ENCODE measurements at regions not wholly inside any gene's neighbourhood (a gene's known extent, or its start where the extent isn't known, plus 50 kb on each side); places are given as distances from the start of the nearest gene placed in this dataset.

DNA sequence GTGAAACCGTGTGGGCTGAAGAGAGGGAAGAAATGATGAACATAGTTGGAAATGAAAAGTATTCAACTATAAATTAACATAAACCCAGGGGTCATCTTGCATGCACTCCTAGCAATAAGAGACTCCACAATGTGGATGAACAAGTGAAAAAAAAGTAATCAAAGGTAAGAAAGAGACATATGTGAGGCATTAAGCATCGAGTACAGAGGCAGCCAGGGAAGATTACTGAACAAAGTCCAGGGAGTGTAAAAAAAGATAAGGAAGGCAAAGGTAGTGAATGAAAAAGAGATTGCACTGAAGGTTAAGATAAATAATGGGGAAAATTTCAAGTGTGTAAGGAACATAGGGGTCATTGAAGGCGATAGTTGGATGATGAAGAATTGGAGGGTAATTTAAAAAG, 330.8 kb upstream of the PROX1 start:
- intact Hi-C loops (cut with DNase I) = no loop called here
- no peak for DNase-seq (ENCODE audit: low spot score)

DNA sequence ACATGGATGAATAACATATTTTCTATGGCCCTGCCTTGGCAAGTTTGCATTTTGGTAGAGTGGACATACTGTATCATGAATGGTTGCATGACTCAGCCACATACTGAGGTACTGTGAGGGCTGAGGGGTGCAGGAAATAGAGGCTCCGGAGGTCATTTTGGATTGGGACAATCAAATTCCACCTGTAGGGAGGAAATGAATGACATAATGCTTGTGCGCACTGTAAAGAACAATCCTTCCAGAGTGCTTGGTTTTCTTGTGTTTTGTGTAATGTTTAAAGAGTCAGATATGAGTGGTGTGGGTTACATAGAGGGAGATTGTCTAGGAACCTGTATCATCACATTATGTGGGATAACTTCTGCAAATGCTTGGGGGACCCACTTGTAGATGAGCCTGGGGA, 329.9 kb upstream of the PROX1 start:
- intact Hi-C loops (cut with DNase I) = no loop called here
- DNase-seq (ENCODE audit: low spot score) = no peak

DNA sequence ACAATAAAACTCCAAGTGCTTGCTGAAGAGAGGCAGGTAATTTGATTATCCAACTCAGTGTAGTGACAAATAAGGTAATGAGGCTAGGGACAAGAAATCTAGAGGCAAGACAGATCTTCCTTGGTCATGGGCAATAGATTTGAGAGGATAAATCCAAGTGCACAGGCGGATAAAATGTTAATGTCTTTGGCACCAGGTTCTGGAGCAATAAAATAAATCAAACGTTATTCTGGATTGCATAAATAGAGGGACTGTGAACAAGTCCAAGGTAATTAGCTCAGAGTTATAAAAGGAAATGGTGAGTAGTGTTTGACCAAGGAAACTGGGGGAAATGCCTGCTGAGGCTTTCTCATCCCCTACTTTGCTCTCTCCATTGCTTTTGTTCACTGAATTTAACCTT, 329.3 kb upstream of the PROX1 start:
- intact Hi-C loops (cut with DNase I) = no loop called here
- DNase-seq (ENCODE audit: low spot score) = no peak

DNA sequence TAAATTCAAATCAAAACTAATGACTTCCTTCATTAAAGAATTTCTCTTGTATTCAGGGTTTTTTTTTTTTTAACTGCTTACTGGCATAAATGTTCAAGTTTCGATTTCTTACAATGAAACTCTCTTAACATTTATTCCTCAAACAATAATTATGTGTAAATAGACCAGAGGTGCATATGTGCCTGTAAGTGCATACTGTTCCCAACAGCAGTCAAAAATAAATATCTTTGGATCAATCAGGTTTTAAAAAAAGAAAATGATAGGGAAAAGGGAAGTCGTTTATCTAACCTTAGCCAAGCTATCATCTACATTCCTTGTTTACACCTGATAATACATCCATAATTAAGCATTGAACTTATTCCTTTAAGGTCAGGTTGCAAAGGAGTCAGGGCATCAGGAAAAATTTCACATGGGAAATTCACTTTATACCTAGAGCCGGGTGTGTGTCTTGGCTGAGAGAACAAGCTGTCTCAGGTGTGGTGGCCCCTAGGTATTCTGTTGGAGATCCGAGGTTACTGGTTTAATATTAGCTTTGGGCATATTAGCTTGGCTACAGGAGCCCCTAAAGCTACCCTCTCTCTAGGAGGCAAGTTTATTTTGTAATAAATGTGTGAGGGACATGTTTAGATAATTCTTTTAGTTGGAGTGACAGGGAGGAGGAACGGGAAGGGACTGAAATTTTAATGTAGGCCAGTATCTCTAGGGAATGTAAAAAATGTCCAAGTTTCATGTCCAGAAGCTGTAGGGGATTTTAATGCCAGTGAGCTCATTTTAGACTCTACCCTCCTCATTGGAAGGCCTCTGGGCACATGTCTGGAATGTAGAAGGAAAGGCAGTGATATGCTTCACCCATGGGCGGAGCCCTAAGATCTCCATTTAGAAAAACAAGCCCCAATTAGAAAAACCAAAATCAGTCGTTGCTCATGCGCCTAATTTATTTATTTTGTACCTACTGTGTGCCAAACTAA, 327.9 kb upstream of the PROX1 start:
- intact Hi-C loops (cut with DNase I) = no loop called here
- no peak for DNase-seq (ENCODE audit: low spot score)

DNA sequence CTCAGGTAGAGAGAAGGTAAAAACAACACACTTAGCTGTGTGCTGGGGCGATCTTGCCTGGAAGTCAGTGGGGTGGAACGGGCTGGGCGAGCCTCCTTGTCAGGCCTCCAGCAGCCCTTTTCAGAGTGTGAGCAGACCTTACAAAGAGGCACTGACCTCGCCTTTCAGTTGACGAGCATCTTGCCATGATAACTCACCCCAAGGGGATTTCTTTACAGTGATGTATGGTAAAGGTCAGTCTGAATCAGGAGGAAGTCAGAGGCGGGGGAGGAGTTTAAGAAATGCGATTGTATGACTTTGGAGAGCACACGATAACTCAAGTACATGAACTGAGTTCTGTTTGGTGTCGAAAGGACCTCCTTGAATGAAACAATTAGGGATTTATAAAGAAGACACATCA, 326.5 kb upstream of the PROX1 start:
- DNase-seq (ENCODE audit: low spot score) = no peak
- intact Hi-C loops (cut with DNase I) = no loop called here

DNA sequence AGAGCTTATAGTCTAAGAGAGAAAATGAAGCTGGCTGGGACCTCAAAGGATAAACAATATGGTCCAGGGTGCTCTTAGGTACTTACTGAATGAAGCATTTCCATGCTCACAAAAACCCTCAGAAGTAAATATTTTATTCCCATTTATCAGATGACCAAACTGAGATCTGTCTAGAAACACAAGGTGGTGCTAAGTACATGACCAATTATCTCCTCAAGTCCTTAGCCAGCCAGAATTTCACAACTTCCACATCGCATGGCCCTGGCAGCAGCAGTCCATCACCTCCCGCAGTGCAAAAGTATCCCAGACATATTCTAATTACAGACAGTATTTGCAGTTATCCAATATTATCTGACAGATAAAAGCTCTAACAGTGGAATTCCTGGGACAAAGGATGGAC, 321.7 kb upstream of the PROX1 start:
- DNase-seq (ENCODE audit: low spot score) = no peak
- intact Hi-C loops (cut with DNase I) = no loop called here

DNA sequence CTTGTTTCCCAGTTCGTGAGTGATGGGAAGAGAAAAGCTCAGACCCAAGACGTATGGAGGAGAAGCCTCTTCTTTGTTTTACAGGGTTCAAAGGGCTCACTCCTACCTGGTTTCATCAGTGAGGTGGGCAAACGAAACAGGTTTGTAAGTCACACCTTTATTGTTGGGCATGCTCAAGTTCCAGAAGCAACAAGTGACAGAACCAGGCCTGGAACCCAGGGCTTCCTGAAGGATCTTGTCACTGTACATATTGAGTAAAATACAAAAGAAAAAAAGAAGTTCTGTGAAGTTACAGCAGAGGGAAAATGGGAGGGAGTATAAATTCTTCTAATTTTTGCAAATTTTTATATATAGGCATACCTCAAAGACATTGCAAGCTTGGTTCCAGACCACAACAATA, 320.9 kb upstream of the PROX1 start:
- intact Hi-C loops (cut with DNase I) = no loop called here
- DNase-seq (ENCODE audit: low spot score) = no peak

DNA sequence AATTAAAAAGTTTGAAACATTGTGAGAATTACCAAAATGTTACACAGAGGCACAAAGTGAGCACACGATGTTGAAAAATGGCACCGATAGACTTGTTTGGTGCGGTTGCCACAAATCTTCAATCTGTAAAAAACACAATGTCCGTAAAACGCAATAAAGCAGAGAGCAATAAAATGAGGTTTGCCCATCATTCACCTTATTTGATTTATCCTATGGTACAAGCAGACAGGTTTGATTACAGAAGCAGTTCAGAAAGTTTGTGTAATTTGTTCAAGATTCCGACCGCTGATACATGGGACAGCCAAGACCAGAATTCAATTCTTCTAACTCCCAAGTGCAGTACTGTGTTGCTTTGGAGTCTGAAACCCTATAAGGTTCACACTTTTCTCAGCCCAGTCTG, 318.3 kb upstream of the PROX1 start:
- intact Hi-C loops (cut with DNase I) = no loop called here
- no peak for DNase-seq (ENCODE audit: low spot score)

DNA sequence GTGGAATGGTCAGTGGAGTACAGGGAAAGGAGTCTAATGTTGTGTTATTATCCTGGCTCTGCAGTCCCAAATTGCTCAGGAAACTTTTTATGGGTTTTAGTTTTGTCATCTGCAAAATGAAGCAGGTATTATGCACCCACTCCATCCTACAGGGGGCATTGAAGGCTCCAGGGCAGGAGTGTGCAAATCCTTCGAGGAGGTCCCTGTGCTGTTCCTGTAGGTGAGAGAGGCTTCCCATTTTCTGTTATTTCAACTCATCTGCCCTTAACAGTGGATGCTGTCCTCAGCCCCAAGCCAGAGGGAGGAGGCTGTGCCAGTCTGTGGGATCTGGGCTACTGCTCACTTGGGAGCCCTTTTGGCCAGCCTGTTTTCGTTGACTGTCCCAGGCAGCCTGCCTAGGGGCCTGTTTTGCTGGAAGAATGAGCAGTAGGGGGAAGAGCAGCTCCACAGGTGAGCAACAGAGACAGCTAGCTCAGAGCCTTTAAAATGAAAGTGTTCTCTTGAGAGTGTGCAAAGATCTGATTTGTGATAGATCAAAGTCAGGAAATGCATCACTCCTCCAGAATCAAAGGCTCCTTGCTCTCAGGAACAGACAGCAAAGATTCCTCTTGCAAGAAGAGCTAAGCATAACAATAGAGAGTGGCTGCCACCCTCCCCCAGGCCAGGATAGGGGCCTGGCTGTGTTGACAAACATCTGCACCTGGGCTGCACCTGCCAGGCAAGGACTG, 317.6 kb upstream of the PROX1 start:
- no peak for DNase-seq (ENCODE audit: low spot score)
- intact Hi-C loops (cut with DNase I) = no loop called here

DNA sequence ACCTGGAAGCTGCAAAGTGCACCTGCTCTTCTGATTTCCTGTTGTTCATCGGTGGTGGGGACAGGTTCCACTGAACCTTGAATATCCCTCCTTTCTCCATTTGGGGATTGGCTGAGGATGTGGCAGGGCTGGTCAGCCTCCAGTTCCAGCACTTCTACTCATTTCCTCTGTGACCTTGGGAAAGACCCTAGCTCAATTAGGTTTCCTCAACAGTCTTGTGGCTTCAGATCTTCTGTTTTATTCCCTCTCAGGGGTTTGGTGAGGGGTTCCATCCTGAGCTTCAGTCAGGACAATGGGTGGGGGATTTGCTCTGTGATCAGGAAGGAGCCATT, 317.1 kb upstream of the PROX1 start:
- intact Hi-C loops (cut with DNase I) = no loop called here
- DNase-seq (ENCODE audit: low spot score) = no peak

DNA sequence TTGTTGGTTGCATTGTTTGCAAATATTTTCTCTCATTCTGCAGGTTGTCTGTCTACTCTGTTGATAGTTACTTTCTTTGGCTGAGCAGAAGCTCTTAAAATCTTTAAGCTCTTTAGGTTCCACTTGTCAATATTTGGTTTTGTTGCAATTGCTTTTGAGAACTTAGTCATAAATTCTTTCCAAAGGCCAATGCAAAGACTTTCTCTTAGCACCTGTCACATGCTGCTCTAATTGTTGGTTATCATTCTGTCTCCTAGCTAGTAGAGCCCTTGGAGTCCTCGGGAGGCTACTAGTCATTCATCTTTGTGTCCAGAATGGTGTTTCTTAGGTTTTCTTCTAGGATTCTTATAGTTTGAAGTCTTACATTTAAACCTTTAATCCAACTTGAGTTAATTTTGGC, 312.7 kb upstream of the PROX1 start:
- no peak for DNase-seq (ENCODE audit: low spot score)
- intact Hi-C loops (cut with DNase I) = no loop called here

DNA sequence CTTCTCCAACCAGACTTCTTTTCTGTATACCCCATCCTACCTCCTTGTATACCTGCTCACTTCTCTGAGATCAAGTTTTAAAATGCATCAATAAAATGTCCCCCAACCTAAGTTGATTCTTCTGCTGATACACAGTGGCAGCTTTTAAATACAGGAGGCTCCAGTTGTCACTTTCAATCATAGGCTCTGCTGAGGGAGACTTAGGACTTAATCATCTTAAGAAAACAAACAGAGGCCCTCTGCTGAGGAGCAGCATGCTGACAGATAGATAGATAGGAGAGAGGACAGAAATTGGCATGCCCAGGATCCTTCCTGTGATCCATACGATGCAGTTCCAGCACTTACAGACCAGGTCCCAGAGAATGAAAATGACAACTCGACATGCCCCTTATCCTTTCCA, 311.0 kb upstream of the PROX1 start:
- intact Hi-C loops (cut with DNase I) = no loop called here

DNA sequence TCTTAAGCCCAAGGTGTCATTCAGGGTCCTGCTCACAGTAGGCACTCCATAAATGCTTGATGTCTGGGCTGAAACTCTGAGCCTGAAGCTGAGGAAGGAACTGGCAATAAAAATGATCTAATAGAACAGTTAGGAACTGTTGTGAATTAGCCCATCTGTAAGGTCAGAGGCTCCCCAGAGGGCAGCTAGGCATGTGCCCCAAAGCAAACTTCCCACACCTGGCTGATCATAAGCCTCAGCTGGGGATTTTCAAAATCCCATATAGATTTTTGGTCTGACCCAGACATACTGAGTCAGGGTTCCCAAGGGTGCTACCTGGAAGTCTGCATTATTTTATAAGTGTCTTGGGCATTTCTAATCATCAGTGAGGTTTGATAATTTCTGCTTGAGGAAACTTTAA, 309.4 kb upstream of the PROX1 start:
- intact Hi-C loops (cut with DNase I) = no loop called here

More for the DNA sequence above, 311.0 kb upstream of the PROX1 start:
- DNase-seq (ENCODE audit: low spot score) = no peak

DNA sequence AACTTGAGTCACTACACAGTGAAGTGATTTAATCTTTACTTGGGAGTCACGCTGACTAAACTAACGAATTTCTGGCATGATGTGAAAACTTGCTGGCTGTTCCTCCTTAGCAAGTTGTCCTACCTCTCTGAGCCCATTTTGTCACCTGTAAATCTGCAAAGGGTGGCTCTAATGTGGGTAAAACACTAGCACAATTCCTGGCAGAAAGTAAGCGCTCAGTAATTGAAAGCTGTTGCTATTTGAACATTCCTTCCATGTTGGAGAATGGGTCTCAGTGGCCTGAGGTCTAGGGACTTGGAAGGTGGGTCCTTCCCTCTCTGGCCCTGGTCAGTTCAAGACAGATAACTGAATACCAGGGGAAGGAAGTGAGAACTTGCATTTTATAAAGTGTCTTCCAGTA, 309.0 kb upstream of the PROX1 start:
- DNase-seq (ENCODE audit: low spot score) = no peak
- intact Hi-C loops (cut with DNase I) = no loop called here

More for the DNA sequence above, 309.4 kb upstream of the PROX1 start:
- DNase-seq (ENCODE audit: low spot score) = no peak

DNA sequence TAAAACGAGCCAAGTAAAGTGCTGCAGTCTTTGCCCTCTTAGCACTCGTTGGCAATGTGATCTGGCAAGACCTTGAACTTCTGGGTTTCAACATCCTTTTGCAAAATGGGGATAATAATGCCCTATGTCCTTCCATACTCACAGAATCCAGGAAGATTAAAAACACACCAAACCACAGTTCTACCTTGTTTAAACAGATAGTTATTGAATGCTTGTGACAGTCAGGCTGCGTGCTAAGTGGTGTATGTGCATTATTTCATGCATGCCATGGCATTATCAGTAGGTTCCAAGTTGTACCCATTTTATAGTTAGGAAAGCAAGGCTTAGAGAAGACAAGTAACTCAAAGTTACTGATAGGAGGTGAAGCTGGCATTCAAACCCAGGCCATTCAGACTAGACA, 308.6 kb upstream of the PROX1 start:
- no peak for DNase-seq (ENCODE audit: low spot score)
- intact Hi-C loops (cut with DNase I) = no loop called here

DNA sequence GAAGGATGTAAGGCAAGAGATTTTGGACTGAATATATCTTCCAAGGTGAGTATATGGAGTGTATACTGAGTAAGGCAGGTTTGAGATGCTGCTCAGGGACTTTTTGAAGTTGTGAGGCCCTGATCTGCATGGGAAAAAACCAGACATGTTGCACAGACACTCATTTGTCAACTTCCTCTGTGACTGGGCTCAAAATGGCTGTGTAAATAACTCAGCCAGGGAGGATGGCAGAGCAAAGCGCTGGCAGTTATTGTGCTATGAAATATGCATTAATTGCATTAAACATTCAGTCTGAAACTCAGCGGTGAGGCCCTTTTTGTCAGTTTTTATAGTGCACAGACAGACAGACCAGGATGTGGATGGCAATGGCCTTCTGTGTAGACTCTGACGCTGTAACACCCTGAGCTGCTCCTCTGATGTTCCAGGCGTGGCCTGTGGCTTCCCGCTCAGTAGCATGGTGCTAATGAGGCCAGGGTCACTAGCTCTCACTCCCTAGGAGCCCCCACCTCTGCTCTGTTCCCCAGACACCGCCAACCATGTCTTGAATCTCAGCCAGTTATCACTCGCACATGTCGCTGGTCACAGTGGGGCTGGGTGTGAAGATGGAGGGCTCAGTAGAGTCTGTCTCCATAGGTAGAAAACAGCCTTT, 307.0 kb upstream of the PROX1 start:
- no peak for DNase-seq (ENCODE audit: low spot score)
- intact Hi-C loops (cut with DNase I) = no loop called here

DNA sequence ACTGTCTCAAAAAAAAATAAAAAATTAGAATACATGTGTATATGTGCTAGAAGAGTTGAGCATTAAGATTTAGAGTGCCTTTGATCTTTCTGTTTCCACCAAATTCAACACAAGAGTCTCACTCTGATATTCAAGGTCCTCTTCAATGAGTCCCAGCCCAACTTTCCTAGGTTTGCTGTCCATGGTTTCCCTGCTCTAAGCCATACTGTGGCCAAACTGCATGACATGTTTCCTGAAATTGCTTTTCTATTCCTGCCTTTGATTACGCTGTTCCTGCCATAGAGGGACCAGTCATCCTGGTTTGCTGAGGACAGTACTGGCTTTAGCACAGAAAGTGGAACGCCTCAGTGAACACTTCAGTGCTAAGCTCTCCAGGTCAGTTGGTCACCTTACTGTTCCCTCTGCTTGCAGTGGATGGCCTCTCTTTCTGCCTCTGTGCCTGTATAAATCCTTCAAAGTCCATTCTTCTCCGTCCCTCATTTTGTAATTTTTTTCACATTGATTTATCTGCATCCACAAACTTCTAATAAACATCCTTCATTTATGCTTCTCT, 305.9 kb upstream of the PROX1 start:
- DNase-seq (ENCODE audit: low spot score) = no peak
- intact Hi-C loops (cut with DNase I) = no loop called here

DNA sequence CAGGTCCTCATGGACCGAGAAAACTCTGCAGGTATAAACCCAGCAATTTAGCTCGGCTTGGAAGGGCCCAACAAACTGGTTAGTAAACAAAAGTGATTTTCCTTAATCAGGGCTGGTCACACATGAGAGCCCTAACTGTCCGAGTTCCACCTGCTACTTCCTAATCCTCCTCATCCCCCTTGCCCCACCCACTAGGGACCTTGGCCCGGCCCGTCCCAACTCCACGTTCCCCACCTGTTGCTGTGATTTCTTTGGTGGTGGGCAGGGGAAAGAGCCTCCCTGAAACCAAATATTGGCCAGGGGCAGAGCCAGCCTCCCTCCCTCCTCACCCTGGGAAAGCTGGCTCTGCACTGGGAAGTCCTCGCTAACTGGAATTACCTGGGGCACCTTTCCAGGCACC, 304.2 kb upstream of the PROX1 start:
- intact Hi-C loops (cut with DNase I) = no loop called here
- no peak for DNase-seq (ENCODE audit: low spot score)

DNA sequence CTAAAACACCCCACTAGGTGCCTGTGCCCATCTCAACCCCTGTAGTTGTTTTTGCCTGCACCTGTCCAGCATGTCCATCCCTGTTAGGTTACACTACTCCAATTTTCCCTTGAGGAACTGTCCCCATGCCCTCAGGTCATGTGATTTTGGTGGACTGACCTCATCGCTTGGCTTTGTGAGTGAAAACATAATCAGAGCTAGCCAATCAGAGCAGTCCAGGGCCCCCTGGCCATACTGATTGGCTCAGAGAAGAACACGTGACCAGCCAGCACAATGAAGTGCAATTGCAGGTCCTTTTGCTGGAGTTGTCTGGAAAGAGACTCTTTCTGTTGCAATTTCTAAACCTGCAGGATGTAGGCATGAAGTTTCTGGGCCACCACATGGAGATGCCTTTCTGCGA, 303.3 kb upstream of the PROX1 start:
- DNase-seq (ENCODE audit: low spot score) = no peak
- intact Hi-C loops (cut with DNase I) = no loop called here

DNA sequence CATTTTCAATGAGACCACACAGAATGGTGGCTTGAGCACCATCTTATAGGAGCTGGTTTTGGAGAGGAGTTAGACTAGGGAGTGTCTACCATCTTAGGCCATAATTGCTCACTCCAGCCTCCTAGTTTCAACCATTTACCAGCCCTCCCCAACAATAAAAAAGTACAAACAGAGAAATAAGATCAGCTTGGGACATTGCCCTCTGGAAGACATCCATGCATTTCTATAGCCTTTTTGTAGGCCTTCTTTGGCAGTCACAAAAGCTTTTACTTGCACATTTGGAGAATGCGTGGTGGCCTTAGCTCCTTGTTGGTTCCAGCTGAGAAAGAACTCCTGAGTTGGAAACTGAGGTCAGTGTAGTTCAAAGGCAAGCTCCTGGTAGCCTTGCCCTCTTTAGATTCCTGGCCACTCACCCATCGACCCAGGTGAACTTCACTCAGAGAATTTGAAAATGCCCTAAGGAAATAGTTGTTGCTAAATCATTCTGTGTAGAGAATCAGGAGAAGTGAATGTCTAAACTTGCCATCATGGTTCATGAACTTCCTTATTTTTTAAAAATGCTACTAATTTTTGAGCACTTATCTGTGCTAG, 301.7 kb upstream of the PROX1 start:
- intact Hi-C loops (cut with DNase I) = no loop called here
- DNase-seq (ENCODE audit: low spot score) = no peak

All from cardiac septum (tissue), 1 donor.